Daoy (cell line): ENCODE measurements at regions not wholly inside any gene's neighbourhood (a gene's known extent, or its start where the extent isn't known, plus 50 kb on each side); places are given as distances from the start of the nearest gene placed in this dataset.
"Not testable (repeated sequence)": the region's sequence is repeated elsewhere in the genome, so short reads cannot be mapped to it uniquely, and the experiment has no call there.

ENCODE experiments used
- DNase-seq: peaks from one replicate; pipeline ENCODE4 v3.0.0-alpha.2; 2015; ENCODE audit warnings: low read depth

- DNase-seq = no peak
Observed at GRCh38 chr12:9337656-9338055, 129.5 kb upstream of the PZP start.

GRCh38 chr12:9336375-9337011 lies 128.3 kb upstream of the PZP start:
- not testable (repeated sequence) for DNase-seq

GRCh38 chr12:9335867-9336266 lies 127.7 kb upstream of the PZP start:
- no peak for DNase-seq

DNA sequence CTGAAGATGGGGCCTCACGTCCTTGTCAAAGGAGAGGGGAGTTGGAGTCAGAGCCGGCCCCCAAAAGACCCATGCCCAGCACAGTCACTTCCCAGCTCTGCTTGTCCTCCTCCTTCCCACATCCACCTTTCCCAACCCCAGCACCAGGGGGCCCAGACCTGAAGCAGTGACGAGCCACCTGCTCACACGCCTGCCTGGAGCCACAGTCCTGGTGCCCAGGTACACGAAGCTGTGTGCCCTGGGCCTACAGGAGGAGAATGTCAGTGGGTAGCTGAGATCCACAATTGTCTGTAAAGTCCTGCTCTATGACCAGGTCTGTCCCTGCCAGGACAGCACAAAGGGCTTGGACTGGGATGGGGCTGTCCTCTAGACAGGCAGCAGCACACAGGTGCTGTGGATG lies 126.8 kb upstream of the PZP start:
- no peak for DNase-seq

DNA sequence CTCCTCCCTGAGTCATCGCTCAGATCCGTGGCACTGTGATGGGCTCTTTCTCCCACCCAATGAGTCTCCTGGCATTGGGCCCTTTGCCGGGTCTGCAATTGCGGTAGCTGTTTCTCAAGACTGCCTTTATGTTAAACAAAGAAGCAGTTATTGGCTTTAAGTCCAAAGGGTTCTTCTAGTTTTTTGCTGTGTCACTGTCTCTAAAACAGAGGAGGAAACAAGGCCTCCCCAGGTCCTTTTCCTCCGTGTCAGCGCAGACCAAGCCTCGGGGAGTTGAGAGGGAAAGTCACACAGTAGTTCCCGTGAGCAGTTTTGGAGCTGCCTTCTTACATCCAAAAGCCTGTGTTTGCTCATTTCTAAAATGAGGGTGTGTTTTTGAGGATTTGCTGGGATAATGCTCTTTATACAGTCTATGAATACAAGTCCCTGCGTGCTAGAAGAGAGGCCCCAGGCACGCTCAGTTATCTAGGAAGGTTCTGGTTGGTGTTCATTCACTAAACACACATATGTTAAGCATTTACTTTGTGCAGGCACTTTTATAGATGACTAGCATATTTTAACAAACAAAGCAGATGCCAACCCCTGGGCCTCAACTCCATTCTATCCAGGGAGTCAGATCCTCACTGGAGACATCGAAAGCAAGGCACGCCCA lies 126.0 kb upstream of the PZP start:
- no peak for DNase-seq

DNA sequence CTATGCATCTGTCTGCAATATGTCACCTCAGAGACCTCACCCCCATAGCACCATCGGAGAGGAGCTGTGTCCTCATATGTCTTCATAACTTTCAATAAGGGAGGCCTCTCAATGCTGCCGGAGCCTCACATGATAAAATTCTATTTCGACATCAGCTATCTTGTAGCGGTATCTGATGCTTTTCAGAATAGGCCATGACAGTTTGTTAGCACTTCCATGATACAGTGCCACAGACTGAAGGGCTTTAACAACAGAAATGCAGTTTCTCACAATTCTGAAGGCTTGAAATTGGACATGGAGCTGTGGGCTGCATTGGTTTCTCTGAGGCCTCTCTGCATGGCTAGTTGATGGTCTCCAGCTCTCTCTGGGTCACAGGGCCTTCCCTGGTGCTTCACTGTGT lies 125.0 kb upstream of the PZP start:
- no peak for DNase-seq

GRCh38 chr12:9332564-9332963 lies 124.4 kb upstream of the PZP start:
- DNase-seq = no peak

- DNase-seq = peak; percentile 32
Observed at GRCh38 chr12:9331218-9331626, 123.0 kb upstream of the PZP start.

- no peak for DNase-seq
Observed at GRCh38 chr12:9329019-9329418, 120.8 kb upstream of the PZP start.

DNA sequence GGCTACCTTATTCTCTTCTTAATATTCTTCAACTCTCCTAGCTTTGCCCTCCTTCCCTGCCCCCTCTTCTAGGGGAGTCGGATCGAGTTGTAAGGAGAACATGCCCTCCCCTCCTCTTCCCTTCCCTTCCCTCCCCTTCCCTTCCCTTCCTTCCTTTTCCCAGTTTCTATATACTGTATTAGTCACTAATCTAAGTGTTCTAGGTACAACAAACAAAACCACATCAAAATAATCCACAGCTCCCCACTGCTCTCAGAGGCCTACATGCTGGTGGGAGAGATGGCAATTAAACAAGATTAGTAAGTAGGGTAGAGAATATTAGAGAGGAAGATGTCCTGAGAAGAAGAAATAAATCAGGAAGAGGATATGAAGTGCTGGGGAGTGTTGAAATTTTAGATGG lies 119.9 kb upstream of the PZP start:
- DNase-seq = no peak

GRCh38 chr12:9327320-9327719 lies 119.1 kb upstream of the PZP start:
- no peak for DNase-seq

- DNase-seq = not testable (repeated sequence)
Observed at GRCh38 chr12:9326849-9327248, 118.7 kb upstream of the PZP start.

DNA sequence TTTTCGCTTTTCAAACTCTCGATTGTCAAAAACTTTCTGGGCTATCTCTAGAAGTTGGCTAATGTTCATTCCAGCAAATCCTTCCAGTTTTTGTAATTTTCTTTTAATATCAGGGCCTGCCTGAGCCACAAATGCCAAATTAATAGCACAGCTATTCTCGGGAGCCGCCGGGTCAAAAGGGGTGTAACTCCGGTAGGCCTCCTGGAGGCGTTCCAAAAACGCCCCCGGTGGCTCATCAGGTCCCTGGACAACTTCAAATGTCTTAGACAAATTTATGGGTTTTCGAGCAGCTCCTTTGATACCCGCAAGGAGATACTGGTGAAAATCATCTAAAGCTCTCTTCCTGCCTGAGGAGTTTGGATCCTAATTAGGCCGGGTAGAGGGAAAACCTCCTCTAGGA lies 117.9 kb upstream of the PZP start:
- DNase-seq = no peak

GRCh38 chr12:9325471-9325870 lies 117.3 kb upstream of the PZP start:
- no peak for DNase-seq

DNA sequence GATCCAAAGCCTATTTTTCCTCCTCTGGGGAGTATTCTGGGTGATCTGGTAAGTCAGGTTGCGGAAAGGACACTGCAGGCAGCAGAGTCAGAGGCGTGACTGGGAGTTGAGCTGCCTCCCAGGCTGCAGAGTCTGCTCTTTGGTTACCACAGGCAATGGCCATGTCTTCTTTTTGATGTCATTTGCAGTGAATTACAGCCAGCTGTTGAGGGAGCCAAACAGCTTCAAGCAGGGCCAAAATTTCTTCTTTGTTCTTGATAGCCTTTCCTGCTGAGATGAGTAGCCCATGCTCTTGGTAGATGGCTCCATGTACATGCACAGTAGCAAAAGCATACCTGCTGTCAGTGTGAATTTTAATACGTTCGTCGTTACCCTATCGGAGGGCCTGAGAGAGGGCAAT lies 116.6 kb upstream of the PZP start:
- DNase-seq = no peak

GRCh38 chr12:9323144-9323681 lies 115.0 kb upstream of the PZP start:
- DNase-seq = no peak

GRCh38 chr12:9319842-9320173 lies 111.6 kb upstream of the PZP start:
- no peak for DNase-seq

DNA sequence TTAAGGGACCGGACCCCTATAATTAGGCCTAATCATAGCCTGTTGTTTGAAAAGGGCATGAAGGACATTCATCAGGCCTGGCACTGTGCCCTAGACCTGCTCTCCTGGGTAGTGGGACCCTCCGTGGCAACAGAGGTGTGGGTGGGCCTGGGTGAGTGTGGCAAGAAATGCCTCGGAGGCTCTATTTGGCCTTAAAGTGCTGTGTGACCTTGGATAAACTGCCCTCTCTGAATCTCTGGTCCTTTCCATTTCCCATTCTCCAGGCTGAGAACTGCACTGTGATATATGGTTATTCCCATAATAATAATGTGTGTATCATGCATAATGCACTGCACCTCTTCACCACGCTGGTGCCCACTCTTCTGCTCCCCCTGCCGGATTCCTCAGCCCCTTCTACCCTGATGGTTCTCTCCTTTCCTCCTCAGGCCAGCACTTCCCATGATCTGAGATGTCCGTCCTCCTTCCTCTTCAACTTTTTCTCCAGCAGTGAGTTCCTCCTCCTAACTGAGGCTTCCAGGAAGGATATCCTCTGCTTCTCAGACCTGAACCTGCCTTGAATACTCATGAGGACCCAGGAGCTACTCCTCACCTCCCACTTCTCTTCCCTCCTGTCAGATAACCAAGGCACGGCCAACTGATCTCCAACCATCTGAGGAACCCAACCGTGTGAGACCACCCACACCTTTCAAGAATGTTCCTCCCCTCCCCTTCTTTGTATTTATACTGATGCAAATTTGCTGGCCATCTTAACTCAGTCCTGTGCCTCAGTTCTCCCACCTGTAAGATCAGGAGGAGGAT lies 111.0 kb upstream of the PZP start:
- no peak for DNase-seq

DNA sequence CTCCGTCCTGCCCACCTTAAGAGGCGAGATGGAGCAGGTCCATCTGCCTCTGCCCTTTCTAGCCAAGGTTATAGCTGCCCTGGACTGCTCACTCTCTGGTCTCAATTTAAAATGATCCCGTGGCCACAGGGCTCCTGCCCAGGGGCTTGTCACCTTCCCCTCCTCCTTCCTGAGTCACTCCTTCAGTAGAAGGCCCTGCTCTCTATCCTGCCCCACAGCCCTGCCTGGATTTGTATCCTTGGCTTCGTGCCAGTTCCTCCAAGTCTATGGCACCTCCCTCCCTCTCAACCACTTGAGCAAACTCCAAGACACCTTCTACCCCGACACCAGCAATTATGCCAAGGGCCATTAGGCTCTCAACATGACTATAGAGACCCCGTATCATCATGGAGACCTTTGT lies 105.3 kb upstream of the PZP start:
- DNase-seq = not testable (repeated sequence)

- DNase-seq = not testable (repeated sequence)
Observed at GRCh38 chr12:9312406-9313392, 104.5 kb upstream of the PZP start.

DNA sequence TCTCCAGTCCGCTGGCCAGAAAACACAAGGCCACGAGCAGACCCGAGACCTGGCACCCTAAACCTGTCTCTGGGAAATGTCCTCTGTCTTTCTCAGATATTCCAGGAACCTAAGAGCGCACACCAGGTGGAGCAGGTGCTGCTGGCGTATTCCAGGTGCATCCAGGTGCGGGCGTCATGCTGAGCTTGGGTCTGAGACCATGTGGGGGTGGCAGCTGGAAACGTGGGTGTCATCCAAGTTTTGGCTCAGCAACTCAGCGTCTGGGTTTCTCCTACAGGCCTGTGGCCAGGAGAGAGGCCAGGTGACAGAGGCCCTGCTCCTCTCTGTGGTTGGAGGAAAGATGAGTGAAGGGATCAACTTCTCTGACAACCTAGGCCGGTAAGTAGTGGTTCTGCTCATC lies 103.3 kb upstream of the PZP start:
- DNase-seq = not testable (repeated sequence)

- DNase-seq = not testable (repeated sequence)
Observed at GRCh38 chr12:9310645-9311044, 102.5 kb upstream of the PZP start.
